Esophagus squamous epithelium (tissue), 4 donors: ENCODE measurements at regions not wholly inside any gene's neighbourhood (a gene's known extent, or its start where the extent isn't known, plus 50 kb on each side); places are given as distances from the start of the nearest gene placed in this dataset.

Source experiments
- CTCF ChIP-seq, 6 experiments: fragments of 450-650 bp in 4 of 6; fragments of 200-600 bp in 2 of 6; sonication (generic) in 2 of 6; IDR thresholded peaks; one replicate each; pipeline ENCODE4 v1.5.1; 2016 to 2019; ENCODE audit warnings: antibody characterized with exemption in 6 of 6, mild to moderate bottlenecking in 4 of 6, moderate library complexity in 4 of 6
- POLR2A ChIP-seq, 4 donors: fragments of 450-650 bp; IDR thresholded peaks; one replicate each; pipeline ENCODE4 v1.6.1; 2017; ENCODE audit warnings: antibody characterized with exemption in 4 of 4, mild to moderate bottlenecking in 4 of 4, moderate library complexity in 3 of 4

GRCh38 chr7:42761486-42761885 lies 150.4 kb downstream of the C7orf25 start:
- no peak for TF ChIP-seq CTCF (IDR thresholded peaks at IDR 0.05)
- no peak for TF ChIP-seq POLR2A (IDR thresholded peaks at IDR 0.05)
